Cardiac muscle cell (in vitro differentiated cells and primary cell): ENCODE measurements at regions not wholly inside any gene's neighbourhood (a gene's known extent, or its start where the extent isn't known, plus 50 kb on each side); places are given as distances from the start of the nearest gene placed in this dataset.

Source experiments
- DNase-seq, 2 donors: peaks; one replicate each; pipeline versions ENCODE4 v3.0.0 to v3.0.0-alpha.2; 2010 to 2017; ENCODE audit warnings: low read depth in 1 of 2, low spot score in 1 of 2
- H3K27ac ChIP-seq: fragments of 200-600 bp; sonication (generic); 2 replicates; pipeline ENCODE4 v1.5.1; 2016
- H3K27me3 ChIP-seq: fragments of 200-600 bp; sonication (generic); 2 replicates; pipeline ENCODE4 v1.6.0; 2016; ENCODE audit warnings: control low read depth
- H3K36me3 ChIP-seq: fragments of 200-600 bp; sonication (generic); 2 replicates; pipeline ENCODE4 v1.5.1; 2016; ENCODE audit warnings: control low read depth
- H3K4me1 ChIP-seq: fragments of 200-600 bp; sonication (generic); 2 replicates; pipeline ENCODE4 v1.8.1; 2017; ENCODE audit warnings: low read depth, mild to moderate bottlenecking, mixed run types
- H3K4me3 ChIP-seq: fragments of 200-600 bp; sonication (generic); 2 replicates; pipeline ENCODE4 v1.5.1; 2016; ENCODE audit warnings: mild to moderate bottlenecking
- H3K9me3 ChIP-seq: fragments of 200-600 bp; sonication (generic); 2 replicates; pipeline ENCODE4 v1.5.1; 2017; ENCODE audit warnings: low read depth, mild to moderate bottlenecking, control low read depth
- TF ChIP-seq, protein P1 (sequence below): IDR thresholded peaks from 2 replicates; pipeline ENCODE4 v1.5.1; 2012; ENCODE audit warnings: low read depth, mild to moderate bottlenecking, low read length

DNA sequence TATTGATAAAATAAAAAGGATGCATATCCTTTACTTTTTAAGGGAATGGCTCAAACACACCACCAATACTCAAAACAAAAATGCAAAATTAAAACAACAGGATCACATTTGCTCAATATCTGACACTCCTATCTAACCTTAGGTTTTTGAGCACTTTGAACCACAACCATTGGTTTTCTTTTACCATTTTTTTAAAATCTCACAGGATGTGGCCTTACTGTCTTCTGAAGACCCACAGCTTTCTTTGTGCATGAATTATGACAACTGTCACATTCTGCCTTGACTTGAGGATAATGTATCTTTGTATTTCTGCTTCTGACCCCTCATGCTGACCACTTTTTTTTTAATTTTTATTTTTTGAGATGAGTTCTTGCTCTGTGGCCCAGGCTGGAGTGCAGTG lies 461.1 kb upstream of the NRP1 start:
- Histone ChIP-seq H3K9me3 (no peaks in the 10 kb centered on the region), H3K36me3 (no peaks in the 10 kb centered on the region), H3K27ac (no peak overlapping the region), H3K4me1 (peaks cover 12% of the 10 kb centered on the region), H3K27me3 (no peaks in the 10 kb centered on the region), H3K4me3 (no peak overlapping the region)
- TF ChIP-seq, protein P1, sequence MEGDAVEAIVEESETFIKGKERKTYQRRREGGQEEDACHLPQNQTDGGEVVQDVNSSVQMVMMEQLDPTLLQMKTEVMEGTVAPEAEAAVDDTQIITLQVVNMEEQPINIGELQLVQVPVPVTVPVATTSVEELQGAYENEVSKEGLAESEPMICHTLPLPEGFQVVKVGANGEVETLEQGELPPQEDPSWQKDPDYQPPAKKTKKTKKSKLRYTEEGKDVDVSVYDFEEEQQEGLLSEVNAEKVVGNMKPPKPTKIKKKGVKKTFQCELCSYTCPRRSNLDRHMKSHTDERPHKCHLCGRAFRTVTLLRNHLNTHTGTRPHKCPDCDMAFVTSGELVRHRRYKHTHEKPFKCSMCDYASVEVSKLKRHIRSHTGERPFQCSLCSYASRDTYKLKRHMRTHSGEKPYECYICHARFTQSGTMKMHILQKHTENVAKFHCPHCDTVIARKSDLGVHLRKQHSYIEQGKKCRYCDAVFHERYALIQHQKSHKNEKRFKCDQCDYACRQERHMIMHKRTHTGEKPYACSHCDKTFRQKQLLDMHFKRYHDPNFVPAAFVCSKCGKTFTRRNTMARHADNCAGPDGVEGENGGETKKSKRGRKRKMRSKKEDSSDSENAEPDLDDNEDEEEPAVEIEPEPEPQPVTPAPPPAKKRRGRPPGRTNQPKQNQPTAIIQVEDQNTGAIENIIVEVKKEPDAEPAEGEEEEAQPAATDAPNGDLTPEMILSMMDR = no peak
- DNase-seq = no peak

DNA sequence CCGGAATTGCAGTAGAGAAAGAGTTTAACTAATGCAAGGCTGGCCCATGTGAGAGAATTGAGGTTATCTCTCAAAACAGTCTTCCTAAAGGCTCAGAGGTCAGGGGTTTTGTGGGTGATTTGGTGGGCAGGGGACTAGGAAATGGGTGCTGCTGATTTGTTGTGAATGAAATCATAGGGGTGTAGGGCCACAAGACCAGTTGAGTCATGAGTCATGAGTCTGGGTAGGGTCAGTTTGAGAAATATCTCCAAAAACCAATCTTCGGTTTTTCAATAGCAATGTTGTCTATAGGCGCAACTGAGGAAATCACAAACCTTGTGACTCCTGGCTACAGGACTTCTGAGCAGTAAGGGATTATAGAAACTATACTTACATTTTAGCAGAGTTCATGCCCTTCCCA lies 460.0 kb upstream of the NRP1 start:
- TF ChIP-seq, protein P1 = no peak
- H3K36me3 ChIP-seq = no peaks in the 10 kb centered on the region
- no peaks in the 10 kb centered on the region for H3K27me3 ChIP-seq
- no peak overlapping the region for H3K4me3 ChIP-seq
- DNase-seq = no peak
- H3K4me1 ChIP-seq = peaks cover 3% of the 10 kb centered on the region
- H3K9me3 ChIP-seq = no peaks in the 10 kb centered on the region
- H3K27ac ChIP-seq = no peak overlapping the region

DNA sequence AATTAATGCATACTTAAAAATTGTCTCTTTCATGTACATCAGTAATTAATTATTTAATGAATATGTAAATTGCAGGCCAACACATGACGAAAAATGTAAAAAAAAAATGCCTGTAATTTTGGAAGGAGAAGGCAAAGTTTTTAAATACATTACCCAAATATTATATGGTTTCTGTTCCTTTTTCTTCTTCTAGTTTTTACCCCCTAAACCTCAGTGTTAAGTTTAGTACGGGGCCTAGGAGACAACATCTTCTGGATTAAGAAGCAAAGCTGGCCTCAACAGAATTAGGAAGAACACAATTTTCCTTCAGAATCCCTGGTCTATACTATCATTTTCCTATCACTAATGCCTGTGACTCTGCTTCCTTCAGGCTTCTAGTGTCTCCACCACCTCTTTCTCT lies 459.3 kb upstream of the NRP1 start:
- DNase-seq = no peak
- Histone ChIP-seq H3K36me3 (no peaks in the 10 kb centered on the region), H3K4me3 (no peak overlapping the region), H3K27ac (no peak overlapping the region), H3K9me3 (no peaks in the 10 kb centered on the region), H3K27me3 (no peaks in the 10 kb centered on the region), H3K4me1 (no peaks in the 10 kb centered on the region)
- TF ChIP-seq, protein P1 = no peak

DNA sequence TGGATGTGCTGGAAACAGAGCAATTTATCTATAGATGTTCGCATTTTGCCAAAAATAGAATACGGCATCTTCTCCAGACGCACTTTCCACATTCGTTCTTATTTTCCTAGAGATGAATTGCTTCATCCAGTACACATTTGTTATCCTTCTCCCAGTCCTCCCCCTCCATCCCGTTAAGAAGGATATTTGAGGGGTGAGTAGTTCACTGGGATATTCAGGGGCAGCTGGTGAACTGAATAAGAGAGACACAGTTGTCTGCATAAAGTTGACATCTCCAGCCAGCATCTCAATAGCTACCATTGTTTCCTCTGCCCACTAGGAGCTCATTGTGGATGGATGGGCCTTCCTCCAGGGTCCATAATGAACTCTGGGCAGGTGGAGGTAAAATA lies 456.8 kb upstream of the NRP1 start:
- no peaks in the 10 kb centered on the region for H3K9me3 ChIP-seq
- no peaks in the 10 kb centered on the region for H3K27me3 ChIP-seq
- H3K4me3 ChIP-seq = no peak overlapping the region
- DNase-seq = peak in 1 of 2 donors; percentile 50
- TF ChIP-seq, protein P1 = no peak
- H3K27ac ChIP-seq = no peak overlapping the region
- no peaks in the 10 kb centered on the region for H3K4me1 ChIP-seq
- H3K36me3 ChIP-seq = no peaks in the 10 kb centered on the region

DNA sequence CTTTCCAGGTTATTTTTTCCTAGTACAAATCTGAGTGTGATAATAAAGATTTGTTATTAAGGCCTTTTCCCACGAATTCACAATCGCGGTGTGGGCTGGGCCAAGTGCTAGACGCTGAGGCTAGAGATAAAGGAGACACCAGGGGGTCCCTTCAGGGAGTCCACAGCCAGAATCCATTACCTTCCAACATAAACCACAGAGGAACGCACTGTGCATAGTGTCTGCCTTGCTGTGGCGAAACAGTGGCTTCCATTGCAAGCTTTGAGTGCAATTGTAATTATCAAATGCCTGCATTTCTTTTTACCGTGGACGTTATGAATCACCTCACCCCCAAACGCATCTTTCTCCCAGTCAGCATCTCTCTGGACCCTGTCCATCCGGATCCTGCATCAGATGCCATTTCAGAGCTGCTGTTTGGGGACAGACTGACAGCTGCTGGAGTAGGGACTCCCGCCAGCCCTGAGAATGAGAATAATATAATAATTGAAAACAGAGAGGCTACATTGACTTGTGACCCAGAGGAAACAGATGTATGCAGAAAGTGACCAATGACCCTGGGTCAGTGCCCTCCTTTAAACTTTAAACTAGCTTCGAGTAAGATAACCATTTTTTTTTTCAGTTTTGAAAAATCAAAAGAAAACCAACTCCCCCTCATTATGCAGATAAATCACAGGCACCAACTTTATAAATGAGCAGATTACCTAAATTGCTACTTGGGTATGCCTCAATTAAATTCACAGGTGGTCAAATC lies 456.2 kb upstream of the NRP1 start:
- Histone ChIP-seq H3K4me3 (no peak overlapping the region), H3K36me3 (no peaks in the 10 kb centered on the region), H3K9me3 (no peaks in the 10 kb centered on the region), H3K27ac (no peak overlapping the region), H3K27me3 (no peaks in the 10 kb centered on the region), H3K4me1 (no peaks in the 10 kb centered on the region)
- DNase-seq = peak in 1 of 2 donors; percentile 57
- TF ChIP-seq, protein P1 = no peak
